SKM-1 treated with dmso at 0.1 percent for 144 hours (cell line): ENCODE measurements at regions not wholly inside any gene's neighbourhood (a gene's known extent, or its start where the extent isn't known, plus 50 kb on each side); places are given as distances from the start of the nearest gene placed in this dataset.
"Not testable (repeated sequence)": the region's sequence is repeated elsewhere in the genome, so short reads cannot be mapped to it uniquely, and the experiment has no call there.

Experiments used
- DNase-seq: peaks from one replicate; lab custom pipeline; 2025; ENCODE audit not compliant: unreplicated experiment; lab: John Stamatoyannopoulos, UW

DNA sequence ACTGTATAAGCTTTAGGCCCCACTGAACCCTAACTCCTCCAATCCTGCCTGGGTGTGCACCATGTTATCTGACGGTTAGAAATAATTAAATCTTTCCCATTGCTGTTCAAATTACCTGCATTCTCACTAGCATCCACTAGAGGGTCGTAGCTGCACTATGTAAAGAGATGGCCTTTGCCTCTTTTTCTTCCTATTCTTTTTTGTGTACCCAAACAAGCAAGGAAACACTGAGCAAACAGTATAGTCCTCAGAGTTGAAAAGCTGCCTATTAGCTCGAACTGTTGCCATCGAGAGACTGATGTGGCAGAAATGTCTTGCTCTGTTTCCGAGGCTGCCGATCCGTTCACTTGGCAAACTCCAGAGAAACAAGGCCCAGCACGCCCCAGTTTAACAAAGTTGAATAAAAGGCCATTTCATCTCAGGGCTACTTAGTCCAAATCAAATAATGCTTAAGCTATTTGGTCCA, 163.8 kb upstream of the TRPM3 start:
- peak; percentile 13 for DNase-seq

DNA sequence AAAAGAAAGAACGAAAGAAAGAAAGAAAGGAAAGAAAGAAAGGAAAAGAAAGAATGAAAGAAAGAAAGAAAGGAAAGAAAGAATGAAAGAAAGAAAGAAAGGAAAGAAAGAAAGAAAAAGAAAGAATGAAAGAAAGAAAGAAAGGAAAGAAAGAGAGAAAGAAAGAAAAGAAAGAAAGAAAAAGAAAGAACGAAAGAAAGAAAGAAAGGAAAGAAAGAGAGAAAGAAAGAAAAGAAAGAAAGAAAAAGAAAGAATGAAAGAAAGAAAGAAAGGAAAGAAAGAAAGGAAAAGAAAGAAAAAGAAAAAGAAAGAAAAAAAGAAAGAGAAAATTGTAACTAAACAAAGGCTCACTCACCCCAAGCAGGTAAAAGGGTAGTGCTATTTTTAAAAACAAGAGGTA, 160.7 kb upstream of the TRPM3 start:
- DNase-seq = not testable (repeated sequence)

DNA sequence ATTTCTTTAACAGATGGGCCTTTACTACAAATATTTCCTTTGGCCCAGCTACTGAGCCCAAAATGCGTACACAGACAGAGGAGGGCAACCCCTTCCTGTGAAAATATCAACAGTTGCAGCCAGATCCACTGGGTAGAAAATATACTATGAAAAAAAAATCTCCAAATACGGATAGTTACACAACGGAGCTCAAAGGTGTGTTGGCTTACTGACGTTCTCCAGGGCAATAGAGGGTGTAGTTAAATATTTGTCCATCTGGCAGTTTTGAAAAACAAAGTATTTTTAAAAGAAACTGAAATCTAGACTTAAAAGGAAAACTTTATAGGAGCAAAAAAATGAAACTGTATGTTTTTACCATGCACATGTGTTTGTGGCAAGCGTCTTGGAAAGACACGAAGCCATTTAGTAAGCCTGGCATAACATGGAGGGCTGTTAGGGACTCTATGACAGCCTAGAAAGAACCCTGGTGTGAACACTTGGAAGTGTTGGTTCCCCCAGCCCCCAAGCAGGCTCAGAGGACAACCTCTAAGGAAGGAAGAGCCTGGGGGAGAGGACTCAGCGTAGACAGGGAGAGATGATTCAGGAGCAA, 157.8 kb upstream of the TRPM3 start:
- DNase-seq = no peak

DNA sequence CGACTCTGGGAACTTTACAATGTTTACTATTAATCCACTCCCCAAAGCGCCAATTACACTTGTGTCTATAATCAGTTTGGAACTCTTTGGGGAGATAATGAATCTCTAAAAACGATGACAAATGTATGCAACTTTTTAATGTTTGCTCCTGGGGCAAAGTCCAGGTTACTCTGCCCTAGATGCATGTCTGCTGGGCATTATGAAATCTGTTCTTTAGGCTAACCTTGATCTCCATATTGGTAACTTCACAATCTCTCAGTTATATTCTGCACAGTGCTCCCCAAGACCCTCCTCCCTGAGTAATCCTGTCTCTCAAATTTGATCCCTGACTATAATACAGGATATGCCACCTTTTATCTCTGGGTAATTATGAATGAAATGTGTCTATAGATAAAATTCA, 152.2 kb upstream of the TRPM3 start:
- DNase-seq = no peak

DNA sequence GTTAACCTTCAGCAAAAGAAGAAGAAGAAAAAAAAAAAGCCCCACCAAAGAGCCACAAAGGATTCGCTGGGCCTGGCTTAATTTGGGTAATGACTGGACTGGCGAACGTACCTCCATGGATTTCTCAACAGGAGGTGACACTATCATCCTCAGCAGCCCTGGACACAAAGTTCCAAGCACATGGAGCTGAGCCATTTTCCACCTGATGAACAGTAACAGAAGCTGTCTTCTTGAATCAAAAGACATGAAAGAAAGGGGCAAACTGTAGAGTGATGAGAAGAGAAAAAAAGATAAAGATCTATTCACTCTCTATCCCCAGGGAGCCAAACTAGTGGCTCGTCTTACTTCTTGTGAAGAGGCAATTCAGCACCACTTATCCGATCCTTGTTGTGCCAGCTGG, 150.2 kb upstream of the TRPM3 start:
- DNase-seq = no peak

DNA sequence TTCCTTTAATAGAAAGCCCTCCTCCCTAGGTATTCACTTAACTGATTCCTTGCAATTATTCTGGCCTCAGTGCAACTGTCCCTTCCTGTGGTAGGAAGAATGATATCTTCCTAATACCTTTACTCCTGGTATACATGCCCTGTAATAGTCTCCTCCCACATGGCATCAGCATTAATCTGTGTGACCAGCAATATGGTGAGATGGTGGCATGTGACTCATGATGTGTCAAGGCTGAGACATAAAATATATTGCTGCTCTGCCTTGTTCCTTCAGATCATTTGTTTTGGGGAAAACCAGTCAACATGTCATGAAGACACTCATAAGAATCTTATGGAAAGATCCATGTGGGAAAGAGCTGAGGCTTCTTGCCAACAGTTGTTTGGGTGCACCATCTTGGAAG, 149.1 kb upstream of the TRPM3 start:
- no peak for DNase-seq

DNA sequence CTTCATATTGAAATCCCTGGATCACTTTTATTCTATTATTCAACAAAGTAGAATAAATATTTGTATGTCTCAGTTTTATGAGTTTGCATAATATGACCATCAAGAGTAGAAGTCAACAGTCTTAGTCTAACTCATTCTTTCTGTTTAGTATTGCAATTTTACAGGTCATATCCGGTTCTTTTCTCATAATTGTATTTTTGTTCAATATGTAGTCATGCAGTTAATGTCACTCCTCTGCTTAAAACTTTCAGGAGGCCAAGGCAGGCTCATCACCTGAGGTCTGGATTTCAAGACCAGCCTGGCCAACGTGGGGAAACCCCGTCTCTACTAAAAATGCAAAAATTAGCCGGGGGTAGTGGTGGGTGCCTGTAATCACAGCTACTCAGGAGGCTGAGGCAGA, 148.4 kb upstream of the TRPM3 start:
- DNase-seq = no peak

DNA sequence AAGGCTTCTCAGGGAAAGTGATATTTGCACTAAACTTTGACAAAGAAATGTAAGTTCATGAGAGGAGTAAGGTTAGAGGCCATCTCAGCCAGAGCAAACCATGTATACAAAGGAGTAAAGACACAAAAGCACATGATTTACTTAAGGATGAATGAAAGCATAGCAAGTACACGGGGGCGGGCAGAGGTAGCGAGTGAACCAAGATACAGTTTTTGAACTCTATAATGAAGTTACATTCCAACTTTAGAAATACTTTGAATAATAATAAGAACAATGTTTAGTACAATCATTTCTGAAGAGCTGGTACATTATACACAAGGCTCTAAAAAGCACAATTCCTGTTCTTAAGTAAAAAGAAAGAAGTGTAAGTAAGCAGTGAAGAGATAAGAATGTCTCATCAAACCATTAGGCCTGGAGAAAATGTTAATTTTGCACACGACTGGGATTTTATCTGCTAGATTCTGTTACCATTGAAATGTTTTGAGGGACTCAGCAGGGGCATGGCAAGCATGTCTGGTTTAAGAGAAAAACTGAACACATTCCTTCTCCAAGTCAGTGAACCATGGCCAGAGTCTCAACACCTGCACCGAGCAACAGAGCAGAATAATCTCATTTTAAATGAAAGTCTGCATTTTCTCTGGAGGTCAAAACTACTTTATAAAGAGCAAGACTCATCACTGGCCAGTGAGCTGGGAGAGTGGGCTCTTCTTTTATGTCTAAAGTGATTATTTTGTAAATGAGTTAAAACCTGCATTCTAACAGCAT, 147.6 kb upstream of the TRPM3 start:
- DNase-seq = no peak

DNA sequence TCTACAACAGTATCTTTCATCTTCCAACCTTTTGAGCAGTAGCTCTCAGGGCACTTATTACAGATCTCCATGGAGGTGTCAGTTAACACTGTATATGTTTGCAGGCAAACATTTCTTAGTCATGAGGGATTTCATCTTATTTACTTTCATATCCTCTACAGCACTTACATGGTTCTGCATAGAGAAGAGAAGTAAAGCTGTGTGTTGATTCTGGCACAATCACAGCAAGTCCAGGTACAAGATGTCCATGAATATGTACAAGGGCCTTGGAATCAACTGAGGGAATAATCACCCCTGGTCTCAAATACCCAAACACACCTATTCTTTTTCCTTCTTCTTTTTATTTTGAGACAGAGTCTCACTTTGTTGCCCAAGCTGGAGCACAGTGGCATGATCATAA, 142.0 kb upstream of the TRPM3 start:
- no peak for DNase-seq

DNA sequence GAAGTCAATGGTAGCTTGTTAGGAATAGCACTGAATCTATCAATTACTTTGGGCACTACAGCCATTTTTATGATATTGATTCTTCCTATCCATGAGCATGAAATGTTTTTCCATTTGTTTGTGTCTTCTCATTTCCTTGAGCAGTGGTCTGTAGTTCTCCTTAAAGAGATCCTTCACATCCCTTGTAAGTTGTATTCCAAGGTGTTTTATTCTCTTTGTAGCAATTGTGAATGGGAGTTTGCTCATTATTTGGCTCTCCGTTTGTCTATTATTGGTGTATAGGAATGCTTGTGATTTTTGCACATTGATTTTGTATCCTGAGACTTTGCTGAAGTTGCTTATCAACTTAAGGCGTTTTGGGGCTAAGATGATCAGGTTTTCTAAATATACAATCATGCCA, 139.0 kb upstream of the TRPM3 start:
- DNase-seq = not testable (repeated sequence)

DNA sequence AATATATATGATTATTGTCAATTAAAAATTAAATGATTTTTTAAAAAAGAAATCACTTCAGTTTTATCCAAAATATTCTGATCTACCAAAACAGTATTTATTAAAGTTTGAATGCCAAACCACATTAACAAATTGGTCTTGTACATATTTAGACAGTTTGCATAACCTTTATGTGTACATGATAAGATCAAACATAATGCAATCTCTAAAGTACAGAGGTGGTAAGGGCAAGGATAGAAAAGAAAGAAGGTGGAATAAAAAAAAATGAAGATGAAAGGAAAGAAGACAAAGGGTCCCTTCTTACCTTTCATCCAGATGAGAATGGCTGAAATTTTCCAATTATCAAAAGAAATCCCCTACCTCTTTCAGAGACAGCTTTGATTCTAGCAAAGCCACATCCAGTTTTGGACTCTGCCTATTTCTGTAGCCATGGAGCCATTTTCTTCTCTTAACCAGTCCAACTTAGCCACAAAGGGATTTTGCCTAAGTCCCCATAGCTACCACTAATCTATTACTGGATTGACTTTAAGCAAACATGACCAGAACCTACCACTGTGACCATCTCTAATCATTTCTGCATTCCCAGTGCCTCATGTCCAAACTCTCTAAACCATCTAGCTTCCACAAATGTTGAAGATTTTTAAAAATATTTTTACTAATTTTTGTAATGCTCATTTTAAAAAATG, 133.3 kb upstream of the TRPM3 start:
- DNase-seq = no peak

DNA sequence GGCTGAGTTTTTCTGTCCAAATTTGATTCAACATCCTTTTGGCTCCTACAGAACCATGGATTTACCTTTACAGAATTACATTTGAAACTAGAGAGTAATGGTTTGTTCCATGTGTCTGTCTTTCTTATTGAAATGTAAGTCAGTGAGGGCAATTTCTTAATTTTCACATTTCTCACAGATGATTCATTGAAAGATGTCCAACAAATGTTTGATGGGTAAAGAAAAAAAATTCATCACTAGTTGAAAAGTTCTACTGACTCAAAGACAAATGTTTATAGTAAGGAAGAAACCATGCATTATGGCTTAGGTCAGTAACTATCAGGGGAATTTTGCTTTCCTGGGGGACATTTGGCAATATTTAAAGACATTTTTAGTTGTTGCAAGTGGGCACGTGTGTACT, 131.6 kb upstream of the TRPM3 start:
- no peak for DNase-seq

DNA sequence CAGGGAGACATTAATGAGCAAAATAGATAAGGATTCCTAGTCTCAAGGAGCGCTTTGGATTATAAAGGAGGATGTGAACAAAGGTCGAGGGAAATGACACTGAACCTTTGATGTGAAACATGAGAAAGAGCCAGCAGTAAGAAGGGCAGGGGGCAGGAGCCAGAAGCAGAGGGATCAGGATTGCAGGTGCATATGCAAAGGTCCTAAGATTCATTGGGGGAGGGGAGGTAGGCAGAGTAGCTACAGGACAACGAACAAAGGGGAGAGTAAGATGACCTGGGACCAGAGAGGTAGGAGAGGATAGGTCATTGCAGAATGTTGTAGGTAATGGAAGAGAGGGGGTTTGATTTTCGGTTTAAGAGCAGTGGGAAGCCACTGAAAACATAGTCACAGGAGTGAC, 129.2 kb upstream of the TRPM3 start:
- DNase-seq = no peak

DNA sequence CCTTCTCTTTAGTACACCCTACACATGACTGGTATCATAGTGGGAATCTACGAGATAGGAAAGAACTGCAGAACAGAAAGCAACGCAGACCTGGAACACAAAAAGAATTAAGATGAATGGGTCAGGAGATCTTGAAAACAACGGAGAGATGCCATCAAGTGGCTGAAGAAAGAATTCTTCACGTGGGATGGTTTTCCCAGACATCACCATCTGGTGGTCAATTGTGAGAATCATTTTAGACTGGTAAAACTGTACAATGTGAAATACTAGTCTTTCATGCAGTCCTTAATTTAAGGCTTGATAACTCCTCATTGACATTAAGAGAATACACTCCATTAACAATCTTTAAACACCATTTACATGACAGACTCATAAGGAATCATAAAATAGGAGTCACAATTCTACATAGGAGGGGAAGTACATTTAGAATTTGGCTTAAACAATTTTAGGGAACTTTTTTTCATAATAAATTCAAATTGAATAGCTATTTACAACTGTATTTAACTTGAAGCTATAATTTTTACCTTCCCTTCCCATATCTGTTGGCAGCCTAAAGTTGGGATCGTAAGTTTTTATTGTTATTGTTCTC, 128.4 kb upstream of the TRPM3 start:
- peak; percentile 38 for DNase-seq

DNA sequence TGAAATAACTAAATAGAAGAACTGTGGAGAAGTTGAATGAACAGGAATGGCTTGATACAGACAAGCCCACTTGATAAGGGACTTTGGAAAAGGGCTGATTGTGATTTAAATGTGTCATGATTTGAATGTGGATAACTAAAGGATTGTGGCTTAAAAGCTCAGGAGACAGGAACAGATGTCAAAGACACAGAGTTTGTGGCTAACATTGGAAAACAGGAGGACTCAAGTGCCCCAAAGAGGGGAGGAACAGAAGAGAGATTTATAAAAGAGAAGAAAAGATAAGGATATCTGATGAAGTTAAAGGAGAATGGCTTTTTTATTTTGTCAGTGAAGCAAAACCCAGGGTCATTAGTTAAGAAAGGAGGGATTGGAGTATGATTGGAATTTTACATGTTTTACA, 124.2 kb upstream of the TRPM3 start:
- DNase-seq = no peak

DNA sequence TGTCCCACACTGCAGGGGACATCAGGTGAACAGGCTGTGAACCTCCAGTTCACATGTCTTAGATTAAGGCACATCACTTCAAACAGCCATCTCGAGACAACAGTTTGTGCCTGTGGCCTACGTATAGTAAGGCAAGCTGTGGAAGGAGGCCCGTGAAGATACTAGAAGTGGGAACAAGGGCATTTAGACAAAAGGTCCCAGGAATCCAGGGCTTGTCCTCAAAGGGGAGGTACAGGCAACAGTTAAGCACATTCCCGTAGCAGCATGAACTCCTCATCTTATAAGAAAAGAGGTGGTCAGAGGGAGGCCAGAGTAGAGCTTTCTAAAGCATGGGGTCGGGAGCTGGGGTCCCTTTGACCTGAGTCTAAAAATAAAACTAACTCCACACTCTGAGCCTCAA, 122.5 kb upstream of the TRPM3 start:
- no peak for DNase-seq

DNA sequence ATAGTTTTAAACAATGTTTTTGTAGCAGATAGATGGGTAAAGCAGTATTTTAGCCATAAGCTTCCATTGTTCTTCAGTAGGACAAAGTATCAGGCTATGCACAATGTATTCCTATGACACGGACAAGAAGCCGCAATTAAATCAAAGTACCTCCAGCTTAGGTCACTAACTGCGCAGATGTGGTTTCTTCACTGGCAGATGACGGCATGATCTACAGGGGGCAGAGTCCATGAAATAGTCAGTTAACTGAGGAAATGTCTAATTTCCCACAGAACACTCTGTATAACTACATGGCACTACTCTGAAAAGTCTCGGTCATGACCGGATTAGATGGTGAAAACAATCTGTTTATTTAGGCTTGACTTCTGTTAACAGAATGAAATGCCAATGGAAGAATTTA, 120.7 kb upstream of the TRPM3 start:
- no peak for DNase-seq

DNA sequence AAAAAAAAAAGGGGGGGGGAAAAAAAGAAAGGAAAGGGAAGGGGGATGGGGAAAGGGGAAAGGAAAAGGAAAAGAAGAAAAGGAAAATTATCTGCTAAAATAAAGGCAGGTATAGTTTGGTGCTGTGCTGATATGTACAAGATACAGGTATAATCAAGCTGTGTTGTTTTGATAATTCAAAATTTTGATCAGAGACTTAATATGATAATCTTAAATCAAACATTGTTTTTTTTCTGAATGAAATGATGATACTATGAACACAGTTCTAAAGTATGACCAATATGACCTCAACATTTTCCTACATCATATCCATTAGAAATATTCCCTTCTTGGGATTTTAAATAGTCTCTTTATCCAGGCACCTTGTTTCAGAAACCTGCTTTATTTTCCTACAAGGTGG, 115.6 kb upstream of the TRPM3 start:
- no peak for DNase-seq

DNA sequence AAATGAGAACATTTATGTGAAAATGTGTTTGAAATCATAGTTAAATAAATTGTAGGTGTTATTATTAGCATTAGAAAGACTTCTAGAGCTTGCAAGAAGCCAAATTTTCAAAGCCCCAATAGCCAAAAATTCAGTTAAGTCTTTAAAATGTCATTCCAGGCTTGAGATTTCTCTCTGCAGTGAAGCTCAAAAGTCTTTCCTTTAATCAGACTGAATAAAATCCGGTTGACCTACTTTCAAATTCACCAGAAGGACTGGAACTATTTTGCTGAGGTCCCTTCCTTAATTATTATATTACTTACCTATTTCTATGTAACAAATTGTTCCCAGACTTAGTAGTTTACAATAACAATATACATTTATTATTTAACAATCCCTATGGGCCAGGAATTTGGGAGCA, 112.2 kb upstream of the TRPM3 start:
- no peak for DNase-seq

DNA sequence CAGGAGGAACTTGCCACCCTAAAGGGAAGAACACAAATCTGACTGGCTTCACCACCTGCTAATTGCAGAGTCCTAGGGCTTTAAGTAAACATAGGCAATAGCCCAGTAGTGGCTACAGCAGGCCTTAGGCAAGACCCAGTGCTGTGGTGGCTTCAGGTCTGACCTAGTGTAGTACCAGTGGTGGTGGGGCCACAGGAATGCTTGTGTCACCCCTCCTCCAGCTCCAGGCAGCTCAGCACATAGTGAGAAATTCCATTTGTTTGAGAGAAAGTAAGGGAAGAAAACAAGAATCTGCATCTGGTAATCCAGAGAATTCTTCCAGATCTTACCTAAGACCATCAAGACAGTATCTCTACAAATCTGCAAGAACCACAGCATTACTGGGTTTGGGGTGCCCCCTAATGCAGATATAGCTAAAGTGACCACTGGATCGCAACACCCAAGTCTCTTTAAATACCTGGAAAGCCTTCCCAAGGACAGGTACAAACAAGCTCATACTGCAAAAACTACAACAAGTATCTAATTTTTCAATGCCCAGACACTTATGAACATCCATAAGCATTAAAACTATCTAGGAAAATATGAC, 102.6 kb upstream of the TRPM3 start:
- DNase-seq = no peak

DNA sequence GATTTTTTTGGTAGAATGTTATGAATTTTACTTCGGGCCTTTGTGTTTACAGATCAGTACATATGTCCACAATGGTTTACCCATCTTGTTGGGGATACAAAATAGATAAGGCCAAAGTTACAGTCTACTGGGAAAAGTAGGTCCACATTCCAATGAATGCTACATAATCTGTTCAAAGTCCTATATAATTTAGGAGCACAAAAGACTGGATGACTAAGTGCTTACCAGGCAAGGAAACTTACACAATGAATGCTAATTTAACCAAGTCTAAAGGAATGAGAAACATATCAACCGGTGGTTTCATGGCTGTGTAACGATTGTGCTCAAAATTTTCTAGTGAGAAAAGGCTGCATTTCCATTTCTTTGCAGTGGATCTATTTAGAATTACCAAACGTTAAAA, 97.4 kb upstream of the TRPM3 start:
- DNase-seq = no peak

DNA sequence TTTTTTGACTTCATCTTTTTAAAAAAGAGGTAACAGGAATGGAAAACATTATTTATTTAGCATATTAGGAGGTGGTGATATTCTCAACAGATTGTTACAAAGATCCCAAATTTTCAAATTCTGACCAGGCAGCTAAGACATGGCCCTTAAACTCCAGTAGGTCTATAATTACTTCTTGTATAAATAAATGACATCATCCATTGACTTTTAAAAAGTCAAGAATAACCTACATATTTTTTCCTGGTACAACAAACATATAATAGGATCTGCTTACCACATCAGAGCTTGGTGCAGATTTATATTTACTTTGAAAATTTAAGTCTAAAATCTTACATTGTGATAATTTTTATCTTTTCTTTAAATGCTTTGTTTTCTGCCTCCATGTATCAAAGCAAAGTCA, 92.2 kb upstream of the TRPM3 start:
- no peak for DNase-seq
